ENCODE measurements at regions not wholly inside any gene's neighbourhood (a gene's known extent, or its start where the extent isn't known, plus 50 kb on each side); places are given as distances from the start of the nearest gene placed in this dataset.
A peak's percentile ranks its signal among the peaks of the same experiment; 100 is the strongest.

DNA sequence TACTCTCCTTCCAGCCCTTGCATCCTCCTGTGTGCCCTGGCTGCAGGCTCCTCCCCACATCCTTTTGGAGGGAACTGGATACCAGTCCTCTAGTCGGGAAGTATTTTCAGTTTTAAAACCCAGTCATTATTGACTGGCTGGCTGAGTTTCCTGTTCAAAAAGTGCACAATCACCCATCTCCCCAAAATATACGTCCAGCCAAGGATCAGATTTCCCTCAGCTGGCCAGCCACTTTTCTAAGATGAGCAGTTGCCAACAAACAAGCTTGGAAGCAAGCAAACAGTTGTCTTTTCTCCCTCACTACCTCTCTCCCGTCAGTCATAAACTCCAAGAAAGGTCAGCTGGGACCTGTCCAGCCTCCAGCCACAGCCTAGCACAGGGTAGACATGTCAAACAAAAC, 147.7 kb upstream of the GALNT15 start:
- peak; percentile 25 for DNase-seq (ENCODE audit: low read depth)
- H3K4me3 ChIP-seq (ENCODE audit: low read depth, low read length), result no peak overlapping the region
- TF ChIP-seq, protein P1, sequence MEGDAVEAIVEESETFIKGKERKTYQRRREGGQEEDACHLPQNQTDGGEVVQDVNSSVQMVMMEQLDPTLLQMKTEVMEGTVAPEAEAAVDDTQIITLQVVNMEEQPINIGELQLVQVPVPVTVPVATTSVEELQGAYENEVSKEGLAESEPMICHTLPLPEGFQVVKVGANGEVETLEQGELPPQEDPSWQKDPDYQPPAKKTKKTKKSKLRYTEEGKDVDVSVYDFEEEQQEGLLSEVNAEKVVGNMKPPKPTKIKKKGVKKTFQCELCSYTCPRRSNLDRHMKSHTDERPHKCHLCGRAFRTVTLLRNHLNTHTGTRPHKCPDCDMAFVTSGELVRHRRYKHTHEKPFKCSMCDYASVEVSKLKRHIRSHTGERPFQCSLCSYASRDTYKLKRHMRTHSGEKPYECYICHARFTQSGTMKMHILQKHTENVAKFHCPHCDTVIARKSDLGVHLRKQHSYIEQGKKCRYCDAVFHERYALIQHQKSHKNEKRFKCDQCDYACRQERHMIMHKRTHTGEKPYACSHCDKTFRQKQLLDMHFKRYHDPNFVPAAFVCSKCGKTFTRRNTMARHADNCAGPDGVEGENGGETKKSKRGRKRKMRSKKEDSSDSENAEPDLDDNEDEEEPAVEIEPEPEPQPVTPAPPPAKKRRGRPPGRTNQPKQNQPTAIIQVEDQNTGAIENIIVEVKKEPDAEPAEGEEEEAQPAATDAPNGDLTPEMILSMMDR (IDR thresholded peaks at IDR 0.05; ENCODE audit: insufficient read depth, low read length), result no peak

DNA sequence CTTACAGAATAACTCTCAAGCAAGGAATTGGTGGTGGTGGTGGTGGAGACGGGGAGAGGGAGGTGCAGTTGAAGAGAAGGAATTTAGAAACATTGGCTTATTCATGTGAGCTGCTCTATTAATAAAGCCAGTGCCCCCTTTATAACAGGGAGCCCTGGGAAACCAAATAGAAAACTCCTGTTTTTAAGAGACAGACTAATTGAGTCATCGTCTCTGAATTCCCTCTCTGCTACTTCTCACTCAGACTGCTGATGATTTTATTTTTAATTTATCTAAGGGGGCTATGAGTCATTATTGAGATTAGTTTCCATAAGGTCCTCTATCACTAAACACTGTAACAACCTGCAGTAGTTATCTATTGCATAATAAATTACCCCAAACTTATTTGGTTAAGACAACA, 145.9 kb upstream of the GALNT15 start:
- DNase-seq (ENCODE audit: low read depth), result peak; percentile 45
- TF ChIP-seq, protein P1 (IDR thresholded peaks at IDR 0.05; ENCODE audit: insufficient read depth, low read length), result no peak
- H3K4me3 ChIP-seq (ENCODE audit: low read depth, low read length), result no peak overlapping the region

DNA sequence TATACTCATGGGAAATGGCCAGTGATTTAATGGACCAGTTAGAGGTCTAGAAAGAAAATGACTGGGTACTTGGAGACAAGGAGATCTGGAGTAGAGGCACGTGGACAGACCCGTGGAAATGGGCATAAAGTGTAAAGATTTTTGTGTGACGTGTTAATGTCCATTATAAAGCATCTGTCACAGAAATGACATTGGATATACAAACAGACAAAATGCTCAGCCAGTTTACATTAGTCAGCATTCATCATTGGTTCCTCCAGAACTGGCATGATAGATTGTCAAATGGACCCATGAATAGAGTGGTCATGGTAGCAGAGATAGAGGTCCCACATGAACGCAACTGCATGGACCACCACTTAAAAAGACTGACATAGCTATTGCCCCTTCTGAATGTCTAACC, 144.1 kb upstream of the GALNT15 start:
- DNase-seq (ENCODE audit: low read depth), result no peak
- no peak overlapping the region for H3K4me3 ChIP-seq (ENCODE audit: low read depth, low read length)
- TF ChIP-seq, protein P1 (IDR thresholded peaks at IDR 0.05; ENCODE audit: insufficient read depth, low read length), result no peak

DNA sequence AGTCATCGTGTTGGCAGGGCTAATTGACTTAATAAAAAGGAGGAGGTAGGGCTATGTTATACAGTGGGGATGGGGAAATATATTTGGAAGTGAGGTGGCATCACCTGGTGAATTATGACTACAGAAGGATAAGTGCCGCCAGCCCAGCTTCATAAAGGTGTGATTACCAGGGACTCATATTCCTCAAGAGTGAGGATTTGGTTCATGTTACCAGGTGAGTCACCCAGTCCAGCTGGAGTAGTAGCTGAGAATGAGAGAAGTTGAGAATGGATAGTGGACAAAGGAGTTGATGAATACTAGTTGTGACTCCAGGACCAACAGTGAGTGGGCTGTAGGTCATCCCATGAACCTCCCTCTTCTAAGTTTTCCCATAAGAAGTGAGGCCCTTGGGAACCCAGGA, 143.0 kb upstream of the GALNT15 start:
- no peak for DNase-seq (ENCODE audit: low read depth)
- TF ChIP-seq, protein P1 (IDR thresholded peaks at IDR 0.05; ENCODE audit: insufficient read depth, low read length), result no peak
- no peak overlapping the region for H3K4me3 ChIP-seq (ENCODE audit: low read depth, low read length)

DNA sequence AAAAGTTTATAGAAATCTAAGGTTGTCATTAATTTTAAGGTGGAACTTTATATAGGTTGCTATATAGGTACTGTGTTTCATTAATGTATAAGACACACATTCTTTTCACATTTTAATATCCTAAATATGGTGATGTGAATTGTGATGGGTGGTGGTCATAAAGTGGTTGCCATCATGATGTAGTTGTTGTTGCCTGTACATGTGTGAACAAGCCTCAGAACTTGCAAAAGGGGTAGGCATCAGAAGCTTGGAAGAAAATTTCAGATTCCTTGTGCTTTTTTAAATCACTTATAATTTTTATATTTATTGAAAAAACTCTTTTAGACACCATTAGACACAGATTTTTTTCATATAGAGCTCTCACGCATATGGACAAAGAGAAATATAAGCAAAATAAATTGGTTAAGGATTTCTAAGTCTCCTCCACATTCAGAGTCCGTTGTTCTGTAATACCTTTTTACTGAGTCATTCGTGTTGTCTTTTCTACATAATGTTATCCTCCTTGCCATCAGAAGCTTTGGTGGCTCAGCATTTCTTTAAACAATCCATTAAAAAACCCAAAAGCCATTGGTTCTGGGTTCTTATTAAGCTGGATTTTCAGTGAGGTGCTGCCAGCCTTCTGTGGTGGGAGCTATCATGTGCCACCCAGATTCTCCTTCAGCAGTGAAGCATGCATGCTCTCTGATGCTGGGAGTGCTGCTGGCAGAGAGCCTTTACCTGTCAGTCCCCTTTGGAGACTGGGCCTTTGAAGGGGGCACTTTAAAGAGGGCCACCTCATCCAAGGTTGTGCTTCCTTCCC, 140.4 kb upstream of the GALNT15 start:
- H3K4me3 ChIP-seq (ENCODE audit: low read depth, low read length), result no peak overlapping the region
- DNase-seq (ENCODE audit: low read depth), result peak; percentile 57
- TF ChIP-seq, protein P1 (IDR thresholded peaks at IDR 0.05; ENCODE audit: insufficient read depth, low read length), result no peak

DNA sequence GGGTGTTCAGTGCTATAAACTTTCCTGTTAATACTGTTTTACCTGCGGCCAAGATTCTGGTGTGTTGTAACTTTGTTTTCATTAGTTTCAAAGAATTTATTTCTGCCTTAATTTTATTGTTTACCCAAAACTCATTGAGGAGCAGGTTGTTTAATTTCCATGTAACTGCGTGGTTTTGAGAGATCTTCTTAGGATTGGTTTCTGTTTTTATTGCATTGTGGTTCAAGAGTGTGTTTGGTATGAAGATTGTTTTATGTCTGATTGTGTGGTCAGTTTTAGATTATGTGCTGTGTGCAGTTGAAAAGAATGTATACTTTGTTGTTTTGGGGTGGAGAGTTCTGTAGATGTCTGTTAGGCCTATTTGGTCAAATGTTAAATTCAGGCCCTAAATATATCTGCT, 133.5 kb upstream of the GALNT15 start:
- no peak overlapping the region for H3K4me3 ChIP-seq (ENCODE audit: low read depth, low read length)
- DNase-seq (ENCODE audit: low read depth), result no peak
- TF ChIP-seq, protein P1 (IDR thresholded peaks at IDR 0.05; ENCODE audit: insufficient read depth, low read length), result no peak

All from fibroblast of the aortic adventitia (primary cell).